ENCODE measurements at regions not wholly inside any gene's neighbourhood (a gene's known extent, or its start where the extent isn't known, plus 50 kb on each side); places are given as distances from the start of the nearest gene placed in this dataset.
A peak's percentile ranks its signal among the peaks of the same experiment; 100 is the strongest.
"Not testable (repeated sequence)": the region's sequence is repeated elsewhere in the genome, so short reads cannot be mapped to it uniquely, and the experiment has no call there.

- no peak for DNase-seq (ENCODE audit: low read depth)
- no peak overlapping the region for H3K4me3 ChIP-seq (ENCODE audit: low read depth, low read length)
- no peak for TF ChIP-seq CTCF (IDR thresholded peaks at IDR 0.05; ENCODE audit: control insufficient read depth, extremely low read depth, insufficient read depth)
Measured at GRCh38 chr5:40134883-40135520, 544.7 kb upstream of the PTGER4 start.

- no peak overlapping the region for H3K4me3 ChIP-seq (ENCODE audit: low read depth, low read length)
- no peak for TF ChIP-seq CTCF (IDR thresholded peaks at IDR 0.05; ENCODE audit: control insufficient read depth, extremely low read depth, insufficient read depth)
- no peak for DNase-seq (ENCODE audit: low read depth)
Measured at GRCh38 chr5:40124367-40124766, 555.3 kb upstream of the PTGER4 start.

GRCh38 chr5:40121236-40121635 lies 558.5 kb upstream of the PTGER4 start:
- H3K4me3 ChIP-seq (ENCODE audit: low read depth, low read length) = no peak overlapping the region
- no peak for DNase-seq (ENCODE audit: low read depth)
- TF ChIP-seq CTCF (IDR thresholded peaks at IDR 0.05; ENCODE audit: control insufficient read depth, extremely low read depth, insufficient read depth) = no peak

GRCh38 chr5:40112875-40113274 lies 566.8 kb upstream of the PTGER4 start:
- H3K4me3 ChIP-seq (ENCODE audit: low read depth, low read length) = no peak overlapping the region
- no peak for TF ChIP-seq CTCF (IDR thresholded peaks at IDR 0.05; ENCODE audit: control insufficient read depth, extremely low read depth, insufficient read depth)
- no peak for DNase-seq (ENCODE audit: low read depth)

GRCh38 chr5:40111036-40111435 lies 568.7 kb upstream of the PTGER4 start:
- DNase-seq (ENCODE audit: low read depth); H3K4me3 ChIP-seq (ENCODE audit: low read depth, low read length): not testable (repeated sequence)

- H3K4me3 ChIP-seq (ENCODE audit: low read depth, low read length) = not testable (repeated sequence)
Measured at GRCh38 chr5:40108764-40109390, 570.8 kb upstream of the PTGER4 start.

GRCh38 chr5:40107786-40108185 lies 571.9 kb upstream of the PTGER4 start:
- not testable (repeated sequence) for H3K4me3 ChIP-seq (ENCODE audit: low read depth, low read length); DNase-seq (ENCODE audit: low read depth)

More at GRCh38 chr5:40108764-40109390, 570.8 kb upstream of the PTGER4 start:
- DNase-seq (ENCODE audit: low read depth) = peak; percentile 88

GRCh38 chr5:40106847-40107246 lies 572.9 kb upstream of the PTGER4 start:
- TF ChIP-seq CTCF (IDR thresholded peaks at IDR 0.05; ENCODE audit: control insufficient read depth, extremely low read depth, insufficient read depth) = no peak
- DNase-seq (ENCODE audit: low read depth) = no peak
- no peak overlapping the region for H3K4me3 ChIP-seq (ENCODE audit: low read depth, low read length)

Measured in LNCaP clone FGC (cell line).